ENCODE measurements at regions not wholly inside any gene's neighbourhood (a gene's known extent, or its start where the extent isn't known, plus 50 kb on each side); places are given as distances from the start of the nearest gene placed in this dataset.
"Not testable (repeated sequence)": the region's sequence is repeated elsewhere in the genome, so short reads cannot be mapped to it uniquely, and the experiment has no call there.

DNA sequence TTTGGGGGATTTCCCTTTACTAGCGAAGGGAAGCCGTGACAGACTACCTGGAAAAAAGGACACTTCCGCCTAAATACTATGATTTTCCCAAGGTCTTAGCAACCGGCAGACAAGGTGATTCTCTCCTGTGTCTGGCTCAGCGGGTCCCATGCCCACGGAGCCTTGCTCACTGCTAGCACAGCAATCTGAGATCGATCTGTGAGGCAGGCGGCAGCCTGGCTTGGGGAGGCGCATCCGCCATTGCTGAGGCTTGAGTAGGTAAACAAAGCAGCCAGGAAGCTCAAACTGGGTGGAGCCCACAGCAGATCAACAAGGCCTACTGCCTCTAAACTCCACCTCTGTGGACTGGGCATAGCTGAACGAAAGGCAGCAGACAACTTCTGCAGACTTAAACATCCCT lies 385.9 kb upstream of the CXorf51A start:
- TF ChIP-seq, protein P1, sequence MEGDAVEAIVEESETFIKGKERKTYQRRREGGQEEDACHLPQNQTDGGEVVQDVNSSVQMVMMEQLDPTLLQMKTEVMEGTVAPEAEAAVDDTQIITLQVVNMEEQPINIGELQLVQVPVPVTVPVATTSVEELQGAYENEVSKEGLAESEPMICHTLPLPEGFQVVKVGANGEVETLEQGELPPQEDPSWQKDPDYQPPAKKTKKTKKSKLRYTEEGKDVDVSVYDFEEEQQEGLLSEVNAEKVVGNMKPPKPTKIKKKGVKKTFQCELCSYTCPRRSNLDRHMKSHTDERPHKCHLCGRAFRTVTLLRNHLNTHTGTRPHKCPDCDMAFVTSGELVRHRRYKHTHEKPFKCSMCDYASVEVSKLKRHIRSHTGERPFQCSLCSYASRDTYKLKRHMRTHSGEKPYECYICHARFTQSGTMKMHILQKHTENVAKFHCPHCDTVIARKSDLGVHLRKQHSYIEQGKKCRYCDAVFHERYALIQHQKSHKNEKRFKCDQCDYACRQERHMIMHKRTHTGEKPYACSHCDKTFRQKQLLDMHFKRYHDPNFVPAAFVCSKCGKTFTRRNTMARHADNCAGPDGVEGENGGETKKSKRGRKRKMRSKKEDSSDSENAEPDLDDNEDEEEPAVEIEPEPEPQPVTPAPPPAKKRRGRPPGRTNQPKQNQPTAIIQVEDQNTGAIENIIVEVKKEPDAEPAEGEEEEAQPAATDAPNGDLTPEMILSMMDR (IDR thresholded peaks at IDR 0.05): not testable (repeated sequence)
- not testable (repeated sequence) for TF ChIP-seq POLR2AphosphoS5 (IDR thresholded peaks at IDR 0.05)

All from transverse colon (tissue), 4 donors.